CD14-positive monocyte (primary cell): ENCODE measurements at regions not wholly inside any gene's neighbourhood (a gene's known extent, or its start where the extent isn't known, plus 50 kb on each side); places are given as distances from the start of the nearest gene placed in this dataset.

ENCODE experiments used
- DNase-seq, 3 donors: peaks; one replicate each; pipeline ENCODE4 v3.0.0-alpha.2; 2011 to 2022
- H2AFZ ChIP-seq: 2 replicates; pipeline ENCODE4 v1.6.0; 2012; ENCODE audit warnings: mild to moderate bottlenecking, low read depth, low read length, inconsistent platforms; ENCODE audit not compliant: insufficient read depth, poor library complexity, severe bottlenecking
- H3K27ac ChIP-seq, 2 donors: 1 replicate in 1 of 2; 2 replicates in 1 of 2; pipeline ENCODE4 v1.5.1; 2012 to 2013; ENCODE audit warnings: low read length in 2 of 2, control low read depth in 1 of 2, inconsistent platforms in 1 of 2, low read depth in 1 of 2, mild to moderate bottlenecking in 1 of 2
- H3K27me3 ChIP-seq, 2 donors: one replicate each; pipeline versions ENCODE4 v1.6.0 to v1.6.1; 2011 to 2013; ENCODE audit warnings: low read length in 2 of 2; ENCODE audit not compliant: control insufficient read depth in 2 of 2, insufficient read depth in 2 of 2
- H3K36me3 ChIP-seq, 2 donors: replicated peaks in 1 of 2; 1 replicate in 1 of 2; 2 replicates in 1 of 2; pipeline versions ENCODE4 v1.5.1 to v1.6.1; 2012 to 2013; ENCODE audit warnings: low read length in 2 of 2, control low read depth in 1 of 2, inconsistent platforms in 1 of 2, mild to moderate bottlenecking in 1 of 2; ENCODE audit not compliant: insufficient read depth in 2 of 2, control insufficient read depth in 1 of 2
- H3K4me1 ChIP-seq, 2 donors: 1 replicate in 1 of 2; 2 replicates in 1 of 2; pipeline versions ENCODE4 v1.5.1 to v1.6.1; 2012 to 2013; ENCODE audit warnings: low read length in 2 of 2, control low read depth in 1 of 2, inconsistent platforms in 1 of 2, mild to moderate bottlenecking in 1 of 2, moderate library complexity in 1 of 2; ENCODE audit not compliant: insufficient read depth in 2 of 2, control insufficient read depth in 1 of 2
- H3K4me2 ChIP-seq: replicated peaks from 2 replicates; pipeline ENCODE3; 2012; ENCODE audit warnings: low read length, moderate library complexity, mild to moderate bottlenecking; ENCODE audit not compliant: poor library complexity, severe bottlenecking; ENCODE audit errors: extremely low read depth
- H3K4me3 ChIP-seq, 3 experiments: fragments of 200-600 bp in 1 of 3; sonication (generic) in 1 of 3; replicated peaks in 1 of 3; 1 replicate in 2 of 3; 2 replicates in 1 of 3; pipeline ENCODE4 v1.5.1; 2011 to 2013; ENCODE audit warnings: low read length in 3 of 3, mild to moderate bottlenecking in 3 of 3, control low read depth in 2 of 3, low read depth in 2 of 3, inconsistent platforms in 1 of 3, moderate library complexity in 1 of 3
- H3K79me2 ChIP-seq: 2 replicates; pipeline ENCODE4 v1.6.0; 2012; ENCODE audit warnings: mild to moderate bottlenecking, control low read depth, inconsistent platforms, low read length, moderate library complexity; ENCODE audit not compliant: insufficient read depth
- H3K9ac ChIP-seq: 2 replicates; pipeline ENCODE4 v1.6.0; 2017; ENCODE audit warnings: low read length, mild to moderate bottlenecking; ENCODE audit not compliant: insufficient read depth, poor library complexity, severe bottlenecking
- H3K9me3 ChIP-seq, 2 donors: replicated peaks in 1 of 2; 1 replicate in 1 of 2; 2 replicates in 1 of 2; pipeline versions ENCODE4 v1.5.1 to v1.6.1; 2012 to 2013; ENCODE audit warnings: low read length in 2 of 2, control low read depth in 1 of 2; ENCODE audit not compliant: control insufficient read depth in 1 of 2, insufficient read depth in 1 of 2
- H4K20me1 ChIP-seq: 2 replicates; pipeline ENCODE4 v1.6.0; 2012; ENCODE audit warnings: mild to moderate bottlenecking, low read length, control low read depth, moderate library complexity; ENCODE audit not compliant: insufficient read depth
- H3K27ac Mint-ChIP-seq, 7 donors: one replicate each; pipeline ENCODE4 v1.8.0; 2020; ENCODE audit warnings: mild to moderate bottlenecking in 7 of 7, mixed read lengths in 7 of 7, moderate library complexity in 6 of 7, inconsistent platforms in 2 of 7
- H3K27me3 Mint-ChIP-seq, 3 donors: one replicate each; pipeline ENCODE4 v1.8.0; 2021 to 2022; ENCODE audit warnings: low read depth in 3 of 3, mild to moderate bottlenecking in 3 of 3, mixed read lengths in 3 of 3, moderate library complexity in 3 of 3, inconsistent platforms in 1 of 3
- H3K36me3 Mint-ChIP-seq, 2 donors: one replicate each; pipeline ENCODE4 v1.8.0; 2020; ENCODE audit warnings: mixed read lengths in 2 of 2, inconsistent platforms in 1 of 2, mild to moderate bottlenecking in 1 of 2
- H3K4me1 Mint-ChIP-seq: one replicate; pipeline ENCODE4 v1.8.0; 2020; ENCODE audit warnings: mild to moderate bottlenecking, mixed read lengths
- H3K4me3 Mint-ChIP-seq, 2 donors: one replicate each; pipeline ENCODE4 v1.8.0; 2020; ENCODE audit warnings: mild to moderate bottlenecking in 2 of 2, mixed read lengths in 2 of 2, moderate library complexity in 1 of 2
- H3K9me3 Mint-ChIP-seq, 7 donors: one replicate each; pipeline ENCODE4 v1.8.0; 2020 to 2022; ENCODE audit warnings: mixed read lengths in 7 of 7, mild to moderate bottlenecking in 6 of 7, moderate library complexity in 6 of 7, inconsistent platforms in 2 of 7
- intact Hi-C, 2 donors: fragments of 100-400 bp; cut with micrococcal nuclease; formaldehyde crosslinking; loops; one replicate each; pipeline versions ENCODE4 v1.15.0 to v1.15.1; 2023
- TF ChIP-seq, protein P1 (sequence below): fragments of 200-600 bp; IDR thresholded peaks from one replicate; pipeline ENCODE4 v1.8.0; 2022; ENCODE audit warnings: antibody characterized with exemption, mild to moderate bottlenecking

DNA sequence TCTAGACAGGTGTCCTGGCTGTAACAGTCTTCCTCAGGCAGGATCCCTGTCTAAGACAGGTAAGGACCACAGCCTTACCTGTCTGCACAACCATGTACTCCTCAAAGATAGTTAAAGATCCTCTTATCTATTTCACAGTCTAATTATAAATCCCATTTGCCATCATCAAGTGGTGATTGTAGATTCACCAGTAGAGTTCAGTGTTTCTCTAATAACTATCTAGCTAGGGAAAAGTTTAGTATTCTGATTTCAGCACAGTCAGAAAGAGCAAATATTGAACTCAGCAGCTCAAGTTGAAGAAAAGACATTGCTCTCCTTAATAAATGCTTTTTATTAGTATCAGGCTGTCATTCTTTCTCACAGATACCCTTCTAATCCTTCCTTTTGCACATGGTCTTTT lies 1305.5 kb upstream of the NXPH2 start:
- Histone ChIP-seq H3K27ac (no peak overlapping the region), H3K27me3 (no peaks in the 10 kb centered on the region), H3K4me2 (no peak overlapping the region), H3K4me1 (no peaks in the 10 kb centered on the region), H3K79me2 (no peaks in the 10 kb centered on the region), H4K20me1 (no peaks in the 10 kb centered on the region), H3K36me3 (no peaks in the 10 kb centered on the region), H3K9me3 (no peaks in the 10 kb centered on the region), H3K9ac (no peak overlapping the region), H2AFZ (no peak overlapping the region), H3K4me3 (no peak overlapping the region)
- no peaks in the 10 kb centered on the region for H3K36me3 Mint-ChIP-seq
- H3K4me3 Mint-ChIP-seq, result no peak overlapping the region
- H3K4me1 Mint-ChIP-seq, result no peaks in the 10 kb centered on the region
- no peaks in the 10 kb centered on the region for H3K27me3 Mint-ChIP-seq
- TF ChIP-seq, protein P1, sequence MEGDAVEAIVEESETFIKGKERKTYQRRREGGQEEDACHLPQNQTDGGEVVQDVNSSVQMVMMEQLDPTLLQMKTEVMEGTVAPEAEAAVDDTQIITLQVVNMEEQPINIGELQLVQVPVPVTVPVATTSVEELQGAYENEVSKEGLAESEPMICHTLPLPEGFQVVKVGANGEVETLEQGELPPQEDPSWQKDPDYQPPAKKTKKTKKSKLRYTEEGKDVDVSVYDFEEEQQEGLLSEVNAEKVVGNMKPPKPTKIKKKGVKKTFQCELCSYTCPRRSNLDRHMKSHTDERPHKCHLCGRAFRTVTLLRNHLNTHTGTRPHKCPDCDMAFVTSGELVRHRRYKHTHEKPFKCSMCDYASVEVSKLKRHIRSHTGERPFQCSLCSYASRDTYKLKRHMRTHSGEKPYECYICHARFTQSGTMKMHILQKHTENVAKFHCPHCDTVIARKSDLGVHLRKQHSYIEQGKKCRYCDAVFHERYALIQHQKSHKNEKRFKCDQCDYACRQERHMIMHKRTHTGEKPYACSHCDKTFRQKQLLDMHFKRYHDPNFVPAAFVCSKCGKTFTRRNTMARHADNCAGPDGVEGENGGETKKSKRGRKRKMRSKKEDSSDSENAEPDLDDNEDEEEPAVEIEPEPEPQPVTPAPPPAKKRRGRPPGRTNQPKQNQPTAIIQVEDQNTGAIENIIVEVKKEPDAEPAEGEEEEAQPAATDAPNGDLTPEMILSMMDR, result no peak
- no peak for DNase-seq
- peaks cover 0 to 3% (median 0%) of the 10 kb centered on the region in 7 donors for H3K9me3 Mint-ChIP-seq
- no peak overlapping the region for H3K27ac Mint-ChIP-seq
- intact Hi-C loops, result no loop called here

DNA sequence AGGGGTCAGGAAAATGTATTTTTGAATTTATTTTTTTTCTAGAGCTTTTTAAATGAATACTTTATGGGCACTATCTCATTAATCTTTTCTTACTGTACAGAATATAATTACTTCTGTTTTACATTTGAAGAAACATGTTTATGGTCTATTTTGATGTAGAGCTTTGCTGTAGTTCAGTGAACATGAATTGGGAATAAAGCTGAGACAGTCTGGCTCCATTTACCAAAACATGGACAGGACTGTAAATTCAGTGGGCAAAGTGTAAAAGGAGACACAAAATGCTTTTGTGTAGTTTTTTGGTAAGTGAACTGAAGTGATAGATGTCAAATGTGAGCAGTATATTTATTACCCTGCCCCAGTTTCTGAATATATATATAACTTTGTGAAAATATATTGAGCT lies 1298.8 kb upstream of the NXPH2 start:
- intact Hi-C loops, result no loop called here
- Mint-ChIP-seq H3K4me3 (no peak overlapping the region), H3K27ac (no peak overlapping the region), H3K4me1 (no peaks in the 10 kb centered on the region), H3K9me3 (peaks cover 2 to 8% (median 4%) of the 10 kb centered on the region in 7 donors), H3K27me3 (peaks cover 0 to 2% (median 0%) of the 10 kb centered on the region in 3 donors), H3K36me3 (no peaks in the 10 kb centered on the region)
- no peaks in the 10 kb centered on the region for H4K20me1 ChIP-seq
- peaks cover 3% of the 10 kb centered on the region in 2 donors for H3K9me3 ChIP-seq
- no peaks in the 10 kb centered on the region for H3K27me3 ChIP-seq
- H2AFZ ChIP-seq, result no peak overlapping the region
- no peak overlapping the region for H3K27ac ChIP-seq
- DNase-seq, result no peak
- no peaks in the 10 kb centered on the region for H3K4me1 ChIP-seq
- TF ChIP-seq, protein P1, result no peak
- H3K4me3 ChIP-seq, result no peak overlapping the region
- H3K4me2 ChIP-seq, result no peak overlapping the region
- H3K9ac ChIP-seq, result no peak overlapping the region
- H3K36me3 ChIP-seq, result no peaks in the 10 kb centered on the region
- no peaks in the 10 kb centered on the region for H3K79me2 ChIP-seq
